HCT116 (cell line): ENCODE measurements at regions not wholly inside any gene's neighbourhood (a gene's known extent, or its start where the extent isn't known, plus 50 kb on each side); places are given as distances from the start of the nearest gene placed in this dataset.
"Not testable (repeated sequence)": the region's sequence is repeated elsewhere in the genome, so short reads cannot be mapped to it uniquely, and the experiment has no call there.

Experiments
- JUND ChIP-seq: IDR thresholded peaks from 2 replicates; pipeline ENCODE4 v1.6.1; 2012
- POLR2A ChIP-seq: IDR thresholded peaks from 2 replicates; pipeline ENCODE4 v1.7.0; 2011; ENCODE audit warnings: borderline replicate concordance; ENCODE audit not compliant: insufficient read depth, insufficient read length; ENCODE audit errors: extremely low read depth
- RAD21 ChIP-seq: IDR thresholded peaks from 2 replicates; pipeline ENCODE4 v1.6.1; 2012; ENCODE audit warnings: low read depth, mild to moderate bottlenecking
- SP1 ChIP-seq: IDR thresholded peaks from 2 replicates; pipeline ENCODE4 v1.6.1; 2012; ENCODE audit warnings: low read depth
- ZFX ChIP-seq: fragments of 450-650 bp; IDR thresholded peaks from 2 replicates; pipeline ENCODE4 v1.6.1; 2017

DNA sequence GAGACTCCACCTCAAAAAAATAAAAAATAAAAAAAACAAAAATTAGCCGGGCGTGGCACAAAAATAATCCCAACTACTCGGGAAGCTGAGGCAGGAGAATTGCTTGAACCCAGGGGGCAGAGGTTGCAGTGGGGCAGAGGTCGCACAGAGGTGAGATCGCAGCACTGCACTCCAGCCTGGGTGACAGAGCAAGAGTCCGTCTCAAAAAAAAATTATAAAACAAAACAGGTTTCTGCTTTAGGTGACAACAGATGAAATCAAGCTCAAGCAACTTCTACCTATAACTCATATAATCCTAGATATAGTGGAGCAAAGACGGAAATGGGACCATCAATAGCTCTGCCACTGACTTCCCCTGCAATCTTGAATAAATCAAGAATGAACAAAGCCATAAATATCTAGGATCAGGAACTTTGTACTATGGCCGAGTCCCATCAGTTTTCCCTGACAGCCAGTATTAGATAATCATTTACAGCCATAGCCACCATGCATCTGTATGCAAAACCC lies 53.6 kb upstream of the PDPR start:
- not testable (repeated sequence) for TF ChIP-seq RAD21, ZFX, SP1, JUND, POLR2A
